DMS153 (cell line): ENCODE measurements at regions not wholly inside any gene's neighbourhood (a gene's known extent, or its start where the extent isn't known, plus 50 kb on each side); places are given as distances from the start of the nearest gene placed in this dataset.
A peak's percentile ranks its signal among the peaks of the same experiment; 100 is the strongest.

Experiments
- DNase-seq: peaks from one replicate; lab custom pipeline; 2025; lab: John Stamatoyannopoulos, UW

DNA sequence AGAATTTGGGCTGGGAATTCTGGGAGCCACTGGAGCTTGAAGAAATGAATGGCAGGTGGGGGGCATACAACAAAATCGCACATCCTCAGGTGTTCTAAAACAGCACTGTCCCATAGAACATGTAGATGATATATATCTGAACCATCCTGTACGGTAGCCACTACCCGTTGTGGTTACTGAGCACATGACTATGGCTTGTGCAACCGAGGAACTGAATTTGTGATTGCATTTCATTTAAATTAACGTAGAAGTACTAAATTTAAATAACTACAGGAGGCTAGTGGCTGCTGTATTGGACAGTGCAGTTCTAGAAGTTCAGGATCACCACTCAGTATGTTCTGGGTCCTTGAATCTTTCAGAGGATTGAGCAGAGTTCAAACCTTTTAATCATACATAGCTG is 172.4 kb downstream of the PHETA1 start:
- no peak for DNase-seq

DNA sequence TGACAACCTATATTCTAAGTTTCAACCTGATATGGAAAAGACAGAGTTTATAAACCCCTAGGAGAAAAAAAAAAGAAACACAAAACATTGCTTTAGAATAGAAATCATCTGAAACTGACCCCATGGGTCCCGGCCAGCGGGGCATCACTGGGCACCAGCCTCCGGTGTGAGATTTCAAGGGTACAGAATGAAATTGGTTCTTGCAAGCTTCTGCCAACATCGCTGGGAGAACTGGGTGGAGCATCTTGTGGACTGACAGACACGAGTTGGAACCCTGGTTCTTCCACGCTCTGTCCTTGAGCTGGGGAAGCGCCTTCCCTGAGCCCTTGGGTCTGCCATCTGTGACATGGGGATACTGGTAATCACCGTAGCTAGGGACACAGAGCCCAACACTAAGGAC is 173.6 kb downstream of the PHETA1 start:
- DNase-seq: no peak

DNA sequence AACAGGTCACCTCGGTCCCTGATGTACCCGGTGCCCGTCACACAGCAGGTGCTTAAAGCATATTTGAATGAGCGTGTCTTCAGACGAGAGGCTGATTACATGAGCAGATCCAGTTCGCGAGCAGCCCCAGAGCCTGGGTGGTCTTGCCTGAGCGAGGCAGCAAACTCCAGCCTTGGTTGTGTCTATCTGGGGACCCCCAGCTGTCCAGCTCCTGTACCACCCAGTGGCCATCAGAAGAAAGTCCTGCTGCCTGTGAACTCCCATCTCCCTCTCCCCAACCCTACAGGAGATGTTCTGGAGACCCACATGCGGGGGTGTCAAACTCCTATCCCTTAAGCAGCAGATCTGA is 174.2 kb downstream of the PHETA1 start:
- no peak for DNase-seq

- DNase-seq: no peak
Observed at GRCh38 chr12:111193977-111194702, 174.8 kb downstream of the PHETA1 start.

- DNase-seq: no peak
Observed at GRCh38 chr12:111193496-111193895, 175.4 kb downstream of the PHETA1 start.

- DNase-seq: no peak
Observed at GRCh38 chr12:111193067-111193466, 175.8 kb downstream of the PHETA1 start.

DNA sequence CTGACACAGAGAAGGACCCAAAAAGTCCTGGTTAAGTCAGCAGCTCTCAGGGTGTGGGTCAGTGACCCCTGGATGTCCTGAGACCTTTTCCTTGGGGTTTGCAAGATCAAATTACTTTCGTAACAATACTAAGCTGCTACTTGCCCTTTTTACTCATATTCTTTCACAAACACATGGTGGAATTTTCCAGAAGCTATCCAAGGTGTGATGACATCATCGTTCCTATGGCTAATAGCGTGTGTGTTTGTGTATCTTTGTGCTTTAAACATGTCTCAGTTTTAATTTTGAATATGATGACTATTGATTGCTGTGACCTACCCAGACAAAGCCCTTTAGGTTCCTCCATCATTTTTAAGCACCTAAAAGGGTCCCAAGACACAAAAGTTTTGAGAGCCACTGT is 176.2 kb downstream of the PHETA1 start:
- no peak for DNase-seq

- no peak for DNase-seq
Observed at GRCh38 chr12:111190741-111191526, 178.0 kb downstream of the PHETA1 start.

DNA sequence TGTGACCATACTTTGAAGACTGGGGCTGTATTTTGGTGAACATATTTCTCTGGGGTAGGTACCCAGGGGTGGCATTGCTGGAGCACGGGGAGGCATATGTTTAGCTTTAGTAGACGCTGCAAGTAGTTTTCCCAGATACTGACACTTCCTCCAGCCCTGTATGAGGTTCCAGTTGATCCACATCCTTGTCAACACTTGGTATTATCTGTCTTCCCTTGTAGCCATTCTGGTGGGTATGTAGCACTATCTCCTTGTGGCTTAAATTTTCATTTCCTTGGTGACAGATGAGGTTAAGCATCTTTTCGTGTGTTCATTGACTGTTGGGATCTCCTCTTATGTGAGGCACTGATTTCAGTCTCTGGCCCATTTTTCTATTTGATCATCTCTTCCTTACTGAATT is 179.1 kb downstream of the PHETA1 start:
- DNase-seq: no peak

DNA sequence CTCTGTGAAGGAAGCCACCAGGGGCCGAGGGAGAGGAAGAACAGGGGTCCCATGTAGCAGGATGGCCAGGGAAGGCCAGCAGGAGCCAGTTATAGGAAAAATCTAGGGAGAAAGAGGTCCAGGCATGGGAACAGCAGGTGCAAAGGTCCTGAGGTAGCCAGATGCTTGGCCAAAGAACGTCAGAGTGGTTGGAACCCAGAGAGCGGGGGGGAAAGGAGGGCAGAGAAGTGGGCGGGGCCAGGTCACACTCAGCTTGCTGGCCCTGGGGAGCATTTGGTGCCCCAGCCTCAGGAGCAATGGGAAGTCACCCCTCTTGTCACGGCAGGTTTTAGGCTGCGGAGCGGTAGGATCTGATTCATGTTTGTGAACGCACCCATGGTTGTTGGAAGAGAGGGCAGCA is 180.5 kb downstream of the PHETA1 start:
- no peak for DNase-seq

GRCh38 chr12:111186347-111186746 is 182.5 kb downstream of the PHETA1 start:
- no peak for DNase-seq

GRCh38 chr12:111185889-111186227 is 183.0 kb downstream of the PHETA1 start:
- no peak for DNase-seq

DNA sequence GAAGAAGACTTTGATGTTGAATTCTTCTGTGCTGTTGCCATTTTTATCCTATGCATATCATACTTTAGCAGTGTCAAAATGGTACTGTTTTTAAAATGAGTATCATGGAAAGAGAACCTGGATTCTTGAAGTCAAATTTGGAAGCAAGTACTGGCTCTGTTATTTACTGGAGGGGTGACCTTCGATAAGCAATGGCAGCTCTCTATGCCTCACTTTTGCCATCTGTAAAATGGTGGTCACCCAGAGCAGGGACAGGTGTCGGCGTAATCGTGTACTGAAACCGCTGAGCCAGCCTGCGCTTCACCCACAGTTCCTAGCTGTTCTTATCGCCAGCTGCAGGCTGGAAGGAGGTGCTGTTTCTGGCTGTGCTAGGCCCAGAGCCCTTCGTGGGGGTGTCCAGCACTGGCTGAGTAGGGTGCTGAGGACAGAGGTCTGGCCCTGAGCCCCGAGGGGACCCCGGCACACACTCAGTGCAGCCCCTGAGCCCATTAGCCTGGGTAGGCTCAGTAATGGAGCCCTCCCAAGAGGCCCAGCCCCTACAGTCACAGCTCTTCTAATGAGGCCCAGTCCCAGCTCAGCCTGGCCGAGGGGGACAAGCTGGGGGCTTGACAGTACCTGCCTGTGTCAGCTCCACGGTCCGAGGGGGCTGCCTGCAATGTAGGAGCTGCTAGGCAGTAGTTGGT is 183.5 kb downstream of the PHETA1 start:
- DNase-seq: no peak

GRCh38 chr12:111184161-111184560 is 184.7 kb downstream of the PHETA1 start:
- DNase-seq: no peak

DNA sequence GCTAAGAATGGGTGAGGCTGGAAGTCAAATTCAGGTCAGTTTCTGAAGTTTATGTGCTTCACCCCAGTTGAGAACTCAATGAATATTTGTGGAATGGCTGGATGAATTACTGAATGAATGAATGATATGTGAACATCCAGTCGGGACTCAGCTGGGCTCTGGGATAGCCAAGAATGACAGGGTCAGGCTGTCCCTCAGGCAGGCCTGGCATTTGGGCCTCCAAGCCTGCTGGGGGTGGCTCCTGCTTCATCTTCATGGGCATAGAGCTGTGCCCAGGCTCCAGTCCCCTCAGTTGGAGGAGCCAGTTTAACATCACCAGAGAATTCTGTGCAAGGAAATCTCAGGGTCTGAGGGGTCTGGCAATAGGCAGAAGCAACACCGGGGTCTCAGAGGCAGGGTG is 185.8 kb downstream of the PHETA1 start:
- no peak for DNase-seq

GRCh38 chr12:111182382-111182781 is 186.5 kb downstream of the PHETA1 start:
- DNase-seq: no peak

- DNase-seq: peak; percentile 30
Observed at GRCh38 chr12:111181143-111181726, 187.7 kb downstream of the PHETA1 start.

DNA sequence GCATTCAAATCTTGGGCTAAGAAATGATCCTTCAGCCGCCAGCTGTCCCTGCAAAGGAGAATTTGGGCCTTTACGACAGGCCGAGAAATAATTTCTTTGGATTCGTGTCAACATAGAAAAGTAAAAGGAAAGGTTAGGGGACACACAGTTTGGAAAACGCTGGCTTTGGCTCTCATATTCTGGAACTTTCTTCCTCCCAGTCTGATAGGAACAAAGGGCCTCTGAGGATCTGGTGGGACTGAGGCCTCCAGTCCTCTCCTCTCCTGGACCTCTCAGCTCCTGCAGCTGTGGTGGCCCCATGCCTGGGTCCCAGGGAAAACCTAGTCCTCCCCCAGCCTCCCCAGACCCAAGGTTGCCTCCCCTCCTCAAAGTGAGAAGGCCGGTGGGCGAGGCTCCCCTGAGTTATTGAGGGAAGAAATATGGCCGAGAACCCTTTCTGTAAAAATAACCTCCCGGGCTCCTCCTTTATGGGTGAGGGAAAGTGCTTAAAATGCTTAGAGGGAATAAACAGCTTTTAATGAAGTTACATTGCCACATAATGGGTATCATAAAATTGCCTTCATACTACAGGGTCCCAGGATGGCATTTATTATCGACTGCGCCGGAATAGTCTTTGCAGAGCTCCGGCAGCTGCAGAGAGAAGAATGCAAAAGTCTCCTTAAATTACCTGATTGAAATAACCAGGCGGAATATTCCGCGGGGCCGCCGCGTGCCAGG is 188.3 kb downstream of the PHETA1 start:
- DNase-seq: no peak

- no peak for DNase-seq
Observed at GRCh38 chr12:111178181-111179081, 190.5 kb downstream of the PHETA1 start.

DNA sequence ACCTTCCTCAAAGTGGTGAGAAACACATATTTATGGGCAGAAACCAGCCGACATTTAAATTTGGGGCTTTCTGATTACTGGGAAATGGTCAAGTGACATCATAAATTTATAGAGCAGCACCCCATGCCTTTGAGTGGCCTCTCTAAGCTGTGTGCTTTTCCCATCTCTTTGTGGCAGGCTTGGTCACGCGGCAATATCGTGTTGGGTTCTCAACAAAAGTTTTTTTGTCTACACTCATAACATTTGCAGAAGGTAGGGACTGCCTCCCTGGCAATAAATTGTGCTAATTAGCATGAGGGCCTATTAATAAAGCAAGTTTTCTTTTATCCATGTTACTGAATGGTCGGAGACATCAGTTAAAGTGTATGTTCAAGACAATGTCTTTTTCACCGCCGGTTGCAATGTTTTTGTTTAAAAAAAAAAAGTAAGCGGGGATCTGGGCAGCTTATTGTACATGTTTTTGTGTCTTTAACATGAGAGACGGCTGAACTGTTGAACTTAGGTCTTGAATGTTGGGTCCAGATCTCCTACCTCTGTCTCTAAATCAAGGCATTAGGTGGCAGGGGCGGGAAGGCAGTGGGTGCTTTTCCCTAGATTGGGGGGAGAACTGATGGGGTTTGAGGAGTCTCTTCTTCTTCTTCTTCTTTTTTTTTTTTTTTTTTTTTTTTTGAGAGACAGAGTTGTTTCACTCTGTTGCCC is 193.3 kb downstream of the PHETA1 start:
- DNase-seq: peak; percentile 20

DNA sequence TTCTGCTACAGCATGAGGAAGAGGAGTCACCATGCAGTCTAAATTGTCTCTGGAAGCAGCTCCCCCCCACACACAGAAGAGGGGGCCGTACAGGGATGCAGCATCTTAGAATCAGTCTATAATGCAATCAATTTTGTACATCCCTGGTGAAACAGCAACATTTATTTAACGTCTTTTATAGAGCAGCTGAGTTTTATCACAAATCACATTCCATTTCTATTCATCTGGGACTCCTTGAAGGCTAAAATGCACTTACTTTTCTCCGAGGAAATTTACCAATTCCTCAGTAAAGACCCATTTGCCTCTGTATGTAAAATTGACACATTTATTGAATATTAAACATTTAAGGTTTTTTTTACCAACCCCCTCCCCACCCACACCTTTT is 193.9 kb downstream of the PHETA1 start:
- no peak for DNase-seq
